BE2C (cell line): ENCODE measurements at regions not wholly inside any gene's neighbourhood (a gene's known extent, or its start where the extent isn't known, plus 50 kb on each side); places are given as distances from the start of the nearest gene placed in this dataset.

ENCODE experiments used
- DNase-seq: peaks from one replicate; pipeline ENCODE4 v3.0.0-alpha.2; 2020
- H3K27me3 ChIP-seq: fragments of 250-450 bp; sonication (Bioruptor Pico); 2 replicates; pipeline ENCODE4 v1.5.1; 2020; ENCODE audit warnings: mild to moderate bottlenecking
- H3K36me3 ChIP-seq: fragments of 250-450 bp; sonication (Bioruptor Pico); 2 replicates; pipeline ENCODE4 v1.5.1; 2020; ENCODE audit warnings: mild to moderate bottlenecking
- H3K4me1 ChIP-seq: fragments of 250-450 bp; sonication (Bioruptor Pico); 2 replicates; pipeline ENCODE4 v1.5.1; 2020
- H3K4me3 ChIP-seq: 2 replicates; pipeline ENCODE4 v1.5.1; 2011; ENCODE audit warnings: low read depth, low read length
- H3K9me3 ChIP-seq: fragments of 250-450 bp; sonication (Bioruptor Pico); 2 replicates; pipeline ENCODE4 v1.5.1; 2020
- TF ChIP-seq, protein P1 (sequence below): IDR thresholded peaks from 2 replicates; pipeline ENCODE4 v1.5.1; 2012; ENCODE audit warnings: mild to moderate bottlenecking, low read depth, low read length

GRCh38 chr2:193824474-193824873 is 1629.7 kb upstream of the TMEFF2 start:
- TF ChIP-seq, protein P1, sequence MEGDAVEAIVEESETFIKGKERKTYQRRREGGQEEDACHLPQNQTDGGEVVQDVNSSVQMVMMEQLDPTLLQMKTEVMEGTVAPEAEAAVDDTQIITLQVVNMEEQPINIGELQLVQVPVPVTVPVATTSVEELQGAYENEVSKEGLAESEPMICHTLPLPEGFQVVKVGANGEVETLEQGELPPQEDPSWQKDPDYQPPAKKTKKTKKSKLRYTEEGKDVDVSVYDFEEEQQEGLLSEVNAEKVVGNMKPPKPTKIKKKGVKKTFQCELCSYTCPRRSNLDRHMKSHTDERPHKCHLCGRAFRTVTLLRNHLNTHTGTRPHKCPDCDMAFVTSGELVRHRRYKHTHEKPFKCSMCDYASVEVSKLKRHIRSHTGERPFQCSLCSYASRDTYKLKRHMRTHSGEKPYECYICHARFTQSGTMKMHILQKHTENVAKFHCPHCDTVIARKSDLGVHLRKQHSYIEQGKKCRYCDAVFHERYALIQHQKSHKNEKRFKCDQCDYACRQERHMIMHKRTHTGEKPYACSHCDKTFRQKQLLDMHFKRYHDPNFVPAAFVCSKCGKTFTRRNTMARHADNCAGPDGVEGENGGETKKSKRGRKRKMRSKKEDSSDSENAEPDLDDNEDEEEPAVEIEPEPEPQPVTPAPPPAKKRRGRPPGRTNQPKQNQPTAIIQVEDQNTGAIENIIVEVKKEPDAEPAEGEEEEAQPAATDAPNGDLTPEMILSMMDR: no peak
- Histone ChIP-seq H3K27me3 (no peaks in the 10 kb centered on the region), H3K9me3 (no peaks in the 10 kb centered on the region), H3K36me3 (no peaks in the 10 kb centered on the region), H3K4me3 (no peak overlapping the region), H3K4me1 (no peaks in the 10 kb centered on the region)
- no peak for DNase-seq

DNA sequence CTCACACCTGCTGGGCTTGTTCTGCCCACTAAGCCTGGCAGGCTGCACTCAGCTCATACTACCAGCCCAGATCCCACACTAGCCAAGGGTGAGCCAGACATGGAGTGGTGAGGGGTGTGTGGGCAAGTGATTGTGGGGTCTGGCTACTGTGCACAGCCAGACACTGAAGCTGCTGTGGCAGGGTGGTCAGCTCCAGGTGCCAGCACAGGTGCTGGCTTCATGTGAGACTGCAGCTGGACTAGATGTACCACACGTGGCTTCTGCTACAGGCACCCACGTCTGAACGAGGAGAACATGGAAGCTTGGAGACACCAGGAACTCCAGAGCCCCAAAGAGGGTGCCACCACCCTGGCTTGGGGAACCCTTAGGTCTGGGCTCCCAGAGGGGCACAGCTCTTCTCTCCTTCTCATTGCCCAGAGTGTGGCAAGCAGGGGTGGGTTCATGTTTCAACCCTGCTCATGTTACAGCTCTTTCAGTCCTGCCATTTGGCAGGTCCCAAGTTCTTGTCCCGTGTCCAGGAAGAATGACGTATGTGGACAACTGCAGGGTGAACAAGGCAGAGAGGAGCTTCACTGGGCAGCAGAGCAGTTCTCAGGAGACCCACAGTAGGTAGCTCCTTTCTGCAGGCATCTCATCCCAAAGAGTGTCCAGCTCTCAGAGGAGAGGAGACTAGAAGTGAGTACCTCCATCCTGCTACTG is 1624.2 kb upstream of the TMEFF2 start:
- H3K4me1 ChIP-seq: no peaks in the 10 kb centered on the region
- TF ChIP-seq, protein P1: no peak
- no peaks in the 10 kb centered on the region for H3K36me3 ChIP-seq
- no peaks in the 10 kb centered on the region for H3K27me3 ChIP-seq
- H3K4me3 ChIP-seq: no peak overlapping the region
- DNase-seq: no peak
- H3K9me3 ChIP-seq: no peaks in the 10 kb centered on the region

- no peak for DNase-seq
- H3K4me3 ChIP-seq: no peak overlapping the region
- no peaks in the 10 kb centered on the region for H3K27me3 ChIP-seq
- H3K36me3 ChIP-seq: no peaks in the 10 kb centered on the region
- no peaks in the 10 kb centered on the region for H3K9me3 ChIP-seq
- TF ChIP-seq, protein P1: no peak
- H3K4me1 ChIP-seq: no peaks in the 10 kb centered on the region
Measured at GRCh38 chr2:193816008-193816407, 1621.3 kb upstream of the TMEFF2 start.

- TF ChIP-seq, protein P1: no peak
- no peaks in the 10 kb centered on the region for H3K36me3 ChIP-seq
- DNase-seq: no peak
- H3K9me3 ChIP-seq: no peaks in the 10 kb centered on the region
- H3K27me3 ChIP-seq: no peaks in the 10 kb centered on the region
- H3K4me3 ChIP-seq: no peak overlapping the region
- no peaks in the 10 kb centered on the region for H3K4me1 ChIP-seq
Measured at GRCh38 chr2:193810533-193810932, 1615.8 kb upstream of the TMEFF2 start.

GRCh38 chr2:193808877-193809276 is 1614.1 kb upstream of the TMEFF2 start:
- DNase-seq: no peak
- Histone ChIP-seq H3K4me1 (no peaks in the 10 kb centered on the region), H3K27me3 (no peaks in the 10 kb centered on the region), H3K9me3 (no peaks in the 10 kb centered on the region), H3K36me3 (no peaks in the 10 kb centered on the region), H3K4me3 (no peak overlapping the region)
- TF ChIP-seq, protein P1: no peak

DNA sequence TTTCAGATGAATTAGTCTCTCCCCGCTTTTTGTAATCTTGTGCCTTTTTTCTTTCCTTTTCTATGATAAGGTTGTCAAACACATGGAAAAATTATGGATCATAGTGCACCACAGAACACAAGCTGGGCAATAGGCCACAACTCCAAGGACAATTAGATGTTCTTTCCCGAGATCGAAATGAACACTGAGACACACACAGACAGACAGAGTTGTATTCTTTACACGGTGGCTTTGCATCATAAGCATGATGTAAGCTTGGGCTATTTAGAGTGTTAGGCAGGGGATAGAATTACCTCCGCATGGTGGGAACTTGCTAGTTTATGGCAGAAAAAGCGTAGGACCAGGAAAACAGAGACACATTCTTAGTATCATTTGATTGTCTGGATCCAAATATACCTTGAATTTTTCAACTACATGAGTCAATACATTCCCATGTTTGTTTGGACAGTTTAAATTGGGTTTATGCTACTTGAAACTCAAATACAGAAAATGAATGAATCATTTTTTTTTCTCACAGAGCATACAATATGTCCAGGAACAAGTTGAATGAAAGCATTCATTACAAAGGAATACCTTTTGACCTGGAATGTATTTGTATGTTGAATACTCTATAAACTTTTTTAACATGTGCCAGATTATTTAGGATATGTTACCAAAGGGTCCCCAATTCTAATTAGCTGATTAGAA is 1611.5 kb upstream of the TMEFF2 start:
- Histone ChIP-seq H3K36me3 (no peaks in the 10 kb centered on the region), H3K27me3 (no peaks in the 10 kb centered on the region), H3K9me3 (no peaks in the 10 kb centered on the region; the same call in 1 of the 2 replicates), H3K4me3 (no peak overlapping the region), H3K4me1 (no peaks in the 10 kb centered on the region)
- TF ChIP-seq, protein P1: no peak
- DNase-seq: no peak
